ENCODE measurements at regions not wholly inside any gene's neighbourhood (a gene's known extent, or its start where the extent isn't known, plus 50 kb on each side); places are given as distances from the start of the nearest gene placed in this dataset.

- no peak for TF ChIP-seq CTCF (IDR thresholded peaks at IDR 0.05)
- DNase-seq (no peak), ATAC-seq (no peak)
- intact Hi-C loops (cut with micrococcal nuclease) = no loop called here
- ChIA-PET CTCF (interaction anchor here (2.4 kb wide), 1 partner anchor 19 kb away, joined by 8 read pairs; no protein-coding TSS in a partner anchor), POLR2A (no interaction called here)
- Mint-ChIP-seq H3K36me3 (ENCODE audit: low read depth) (peaks cover 2% of the 10 kb centered on the region), H3K4me3 (no peak overlapping the region), H3K27me3 (no peaks in the 10 kb centered on the region), H3K4me1 (ENCODE audit: low read depth) (no peaks in the 10 kb centered on the region), H3K27ac (no peak overlapping the region), H3K9me3 (peaks cover 7% of the 10 kb centered on the region)
Measured at GRCh38 chr2:7115906-7116305, 198.7 kb downstream of the RNF144A start.

- no peak overlapping the region for H3K4me3 Mint-ChIP-seq
- ChIA-PET CTCF (interaction anchor here (1.0 to 2.4 kb wide), 2 partner anchors 19 to 87 kb away, joined by 3 to 8 read pairs; no protein-coding TSS in a partner anchor), POLR2A (no interaction called here)
- no peak for TF ChIP-seq CTCF (IDR thresholded peaks at IDR 0.05)
- intact Hi-C loops (cut with micrococcal nuclease) = no loop called here
- no peaks in the 10 kb centered on the region for H3K27me3 Mint-ChIP-seq
- peaks cover 2% of the 10 kb centered on the region for H3K36me3 Mint-ChIP-seq (ENCODE audit: low read depth)
- ATAC-seq = no peak
- no peak overlapping the region for H3K27ac Mint-ChIP-seq
- DNase-seq = no peak
- H3K4me1 Mint-ChIP-seq (ENCODE audit: low read depth) = no peaks in the 10 kb centered on the region
- peaks cover 7% of the 10 kb centered on the region for H3K9me3 Mint-ChIP-seq
Measured at GRCh38 chr2:7116511-7116910, 199.3 kb downstream of the RNF144A start.

GRCh38 chr2:7117076-7117475, 199.9 kb downstream of the RNF144A start:
- Mint-ChIP-seq H3K9me3 (peaks cover 7% of the 10 kb centered on the region), H3K27me3 (no peaks in the 10 kb centered on the region), H3K4me1 (ENCODE audit: low read depth) (no peaks in the 10 kb centered on the region), H3K36me3 (ENCODE audit: low read depth) (peaks cover 2% of the 10 kb centered on the region), H3K27ac (no peak overlapping the region), H3K4me3 (no peak overlapping the region)
- POLR2A ChIA-PET = interaction anchor here (0.9 kb wide), 1 partner anchor 8 kb away, joined by 4 read pairs; no protein-coding TSS in a partner anchor
- no peak for TF ChIP-seq CTCF (IDR thresholded peaks at IDR 0.05)
- intact Hi-C loops (cut with micrococcal nuclease) = no loop called here
- CTCF ChIA-PET = interaction anchor here (1.0 to 2.4 kb wide), 3 partner anchors 20 to 555 kb away, joined by 3 to 8 read pairs (median 4); no protein-coding TSS in a partner anchor
- no peak for ATAC-seq
- no peak for DNase-seq

DNA sequence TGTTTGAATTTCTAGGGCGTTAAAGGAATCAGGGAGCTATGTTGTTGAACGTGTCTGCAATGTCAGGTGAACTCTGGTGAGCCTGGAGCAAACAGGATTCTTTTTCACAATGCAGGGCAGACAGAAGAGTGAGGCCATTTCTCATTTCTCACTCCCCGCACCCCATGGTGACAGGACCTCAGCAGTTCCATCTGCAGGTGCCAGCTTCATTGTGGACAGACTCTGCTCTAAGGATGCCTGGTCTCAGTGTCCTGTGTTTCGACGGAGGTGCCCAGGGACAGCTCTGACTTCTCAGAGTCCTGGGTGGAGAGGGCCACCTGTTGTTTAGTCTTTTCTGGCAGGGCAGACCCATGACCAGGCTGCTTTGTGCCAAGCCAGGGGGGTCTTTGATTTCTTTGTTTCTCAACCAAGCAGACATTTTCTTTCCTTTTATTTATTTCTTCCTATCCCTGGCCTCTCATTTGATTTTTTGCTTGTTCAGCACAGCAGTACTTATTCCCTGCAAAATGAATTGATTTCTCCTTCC, 201.5 kb downstream of the RNF144A start:
- no peak overlapping the region for H3K4me3 Mint-ChIP-seq
- no peak for ATAC-seq
- H3K36me3 Mint-ChIP-seq (ENCODE audit: low read depth) = peaks cover 2% of the 10 kb centered on the region
- intact Hi-C loops (cut with micrococcal nuclease) = no loop called here
- H3K27ac Mint-ChIP-seq = no peak overlapping the region
- POLR2A ChIA-PET = no interaction called here
- H3K9me3 Mint-ChIP-seq = peaks cover 7% of the 10 kb centered on the region
- no peak for TF ChIP-seq CTCF (IDR thresholded peaks at IDR 0.05)
- H3K4me1 Mint-ChIP-seq (ENCODE audit: low read depth) = no peaks in the 10 kb centered on the region
- no peak for DNase-seq
- H3K27me3 Mint-ChIP-seq = no peaks in the 10 kb centered on the region
- CTCF ChIA-PET = interaction anchor here (1.2 kb wide), 1 partner anchor 21 kb away, joined by 5 read pairs; no protein-coding TSS in a partner anchor

GRCh38 chr2:7119132-7119835, 202.1 kb downstream of the RNF144A start:
- CTCF ChIA-PET = interaction anchor here (1.1 to 1.2 kb wide), 2 partner anchors 21 to 22 kb away, joined by 3 to 5 read pairs; no protein-coding TSS in a partner anchor
- intact Hi-C loops (cut with micrococcal nuclease) = no loop called here
- TF ChIP-seq CTCF (IDR thresholded peaks at IDR 0.05) = peak; percentile 41
- POLR2A ChIA-PET = interaction anchor here (0.6 kb wide), 1 partner anchor 1205 kb away, joined by 3 read pairs; no protein-coding TSS in a partner anchor
- peak; percentile 32 for DNase-seq
- no peaks in the 10 kb centered on the region for H3K36me3 Mint-ChIP-seq (ENCODE audit: low read depth)
- no peaks in the 10 kb centered on the region for H3K27me3 Mint-ChIP-seq
- H3K4me3 Mint-ChIP-seq = no peak overlapping the region
- peaks cover 4% of the 10 kb centered on the region for H3K9me3 Mint-ChIP-seq
- ATAC-seq = no peak
- no peaks in the 10 kb centered on the region for H3K4me1 Mint-ChIP-seq (ENCODE audit: low read depth)
- H3K27ac Mint-ChIP-seq = no peak overlapping the region
